ENCODE measurements at regions not wholly inside any gene's neighbourhood (a gene's known extent, or its start where the extent isn't known, plus 50 kb on each side); places are given as distances from the start of the nearest gene placed in this dataset.
A peak's percentile ranks its signal among the peaks of the same experiment; 100 is the strongest.

GRCh38 chr2:236762628-236763027, 193.0 kb downstream of the ACKR3 start:
- ATAC-seq (no peak), DNase-seq (ENCODE audit: low spot score) (no peak), FAIRE-seq (no peak)
- WGBS (ENCODE audit: low lambda C conversion rate) = 29% methylated on average over 5 of the region's 5 CpGs
- Histone ChIP-seq H3K36me3 (replicated peaks in 1 of 2; ENCODE audit: control insufficient read depth in 1 of 2, insufficient read depth in 2 of 2, low read length in 2 of 2) (no peaks in the 10 kb centered on the region), H3K79me2 (ENCODE audit: insufficient read depth, low read length) (no peaks in the 10 kb centered on the region), H3K4me3 (replicated peaks in 1 of 3; ENCODE audit: insufficient read depth in 1 of 3, low read depth in 2 of 3, low read length in 3 of 3) (no peak overlapping the region), H4K20me1 (ENCODE audit: insufficient read depth, low read length) (no peaks in the 10 kb centered on the region), H3K9ac (ENCODE audit: insufficient read depth, low read depth, low read length) (no peak overlapping the region), H3K4me1 (ENCODE audit: insufficient read depth, low read length) (peaks cover 13% of the 10 kb centered on the region), H3K27me3 (ENCODE audit: control insufficient read depth in 1 of 2, insufficient read depth in 2 of 2, low read length in 2 of 2) (no peaks in the 10 kb centered on the region; a peak in 2 of 5 replicates), H3K4me2 (ENCODE audit: low read depth, low read length) (no peak overlapping the region), H2AFZ (ENCODE audit: low read length) (no peak overlapping the region), H3K9me3 (ENCODE audit: low read length) (no peaks in the 10 kb centered on the region), H3K27ac (ENCODE audit: extremely low read length, insufficient read depth, low read length) (no peak overlapping the region)
- POLR2A ChIA-PET = no interaction called here
- TF ChIP-seq CREB1 (IDR thresholded peaks at IDR 0.05) (peak; percentile 96), CREB1 (CRISPR knock-in tag; IDR thresholded peaks at IDR 0.05) (no peak), ATF7 (IDR thresholded peaks at IDR 0.05) (peak; percentile 98), ATF7 (CRISPR knock-in tag; IDR thresholded peaks at IDR 0.05) (no peak), PRPF4 (IDR thresholded peaks at IDR 0.05; ENCODE audit: low read depth, low read length, poor library complexity, severe bottlenecking) (no peak)
- BruUV-seq (replicated peaks) = no TSS peak
- in situ Hi-C loops (cut with HindIII; ENCODE audit: extremely low pct_ligation_motif_present, low pct_unique_long_range_greater_than_20kb) = no loop called here
- CTCF ChIA-PET (ENCODE audit: low intra/inter-chr PET ratio, low total read pairs) = no interaction called here
- intact Hi-C loops (cut with micrococcal nuclease; ENCODE audit: unreplicated experiment) = no loop called here

GRCh38 chr2:236763857-236764256, 194.2 kb downstream of the ACKR3 start:
- in situ Hi-C loops (cut with HindIII; ENCODE audit: extremely low pct_ligation_motif_present, low pct_unique_long_range_greater_than_20kb) (no loop called here), intact Hi-C loops (cut with micrococcal nuclease; ENCODE audit: unreplicated experiment) (no loop called here)
- no peak for ATAC-seq
- H2AFZ ChIP-seq (ENCODE audit: low read length) = no peak overlapping the region
- H4K20me1 ChIP-seq (ENCODE audit: insufficient read depth, low read length) = no peaks in the 10 kb centered on the region
- no peak overlapping the region for H3K4me3 ChIP-seq (replicated peaks in 1 of 3; ENCODE audit: insufficient read depth in 1 of 3, low read depth in 2 of 3, low read length in 3 of 3)
- no peak overlapping the region for H3K9ac ChIP-seq (ENCODE audit: insufficient read depth, low read depth, low read length)
- no peaks in the 10 kb centered on the region for H3K9me3 ChIP-seq (ENCODE audit: low read length)
- POLR2A ChIA-PET = no interaction called here
- no peaks in the 10 kb centered on the region for H3K36me3 ChIP-seq (replicated peaks in 1 of 2; ENCODE audit: control insufficient read depth in 1 of 2, insufficient read depth in 2 of 2, low read length in 2 of 2)
- no peak for TF ChIP-seq MTF1 (CRISPR knock-in tag; IDR thresholded peaks at IDR 0.05)
- TF ChIP-seq ATF6 (CRISPR knock-in tag; conservative IDR thresholded peaks at IDR 0.05) = no peak
- TF ChIP-seq, protein P1, sequence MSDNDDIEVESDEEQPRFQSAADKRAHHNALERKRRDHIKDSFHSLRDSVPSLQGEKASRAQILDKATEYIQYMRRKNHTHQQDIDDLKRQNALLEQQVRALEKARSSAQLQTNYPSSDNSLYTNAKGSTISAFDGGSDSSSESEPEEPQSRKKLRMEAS (IDR thresholded peaks at IDR 0.05) = no peak
- no peak for TF ChIP-seq ZKSCAN8 (CRISPR knock-in tag; IDR thresholded peaks at IDR 0.05; ENCODE audit: borderline replicate concordance)
- no peak for TF ChIP-seq DPF2 (CRISPR knock-in tag; IDR thresholded peaks at IDR 0.05; ENCODE audit: borderline replicate concordance, low read depth)
- no peak for TF ChIP-seq BCL6 (CRISPR knock-in tag; IDR thresholded peaks at IDR 0.05)
- no peaks in the 10 kb centered on the region; a peak in 2 of 5 replicates for H3K27me3 ChIP-seq (ENCODE audit: control insufficient read depth in 1 of 2, insufficient read depth in 2 of 2, low read length in 2 of 2)
- no peaks in the 10 kb centered on the region for H3K79me2 ChIP-seq (ENCODE audit: insufficient read depth, low read length)
- no TSS peak for BruUV-seq (replicated peaks)
- no peak overlapping the region for H3K27ac ChIP-seq (ENCODE audit: extremely low read length, insufficient read depth, low read length)
- FAIRE-seq = no peak
- no peak overlapping the region for H3K4me2 ChIP-seq (ENCODE audit: low read depth, low read length)
- H3K4me1 ChIP-seq (ENCODE audit: insufficient read depth, low read length) = peaks cover under 1% of the 10 kb centered on the region; the same call in 1 of the 2 replicates
- WGBS (ENCODE audit: low lambda C conversion rate) = 21% methylated on average over 6 of the region's 6 CpGs
- DNase-seq (ENCODE audit: low spot score) = no peak
- CTCF ChIA-PET (ENCODE audit: low intra/inter-chr PET ratio, low total read pairs) = no interaction called here

Data from HepG2 (cell line).